PC-3 (cell line): ENCODE measurements at regions not wholly inside any gene's neighbourhood (a gene's known extent, or its start where the extent isn't known, plus 50 kb on each side); places are given as distances from the start of the nearest gene placed in this dataset.

Source experiments
- ATAC-seq: fragments of 200-7000 bp; cut with Tn5 transposase; 2 replicates; pipeline ENCODE4 v1.9.1; 2020; ENCODE audit warnings: mild to moderate bottlenecking, moderate library complexity
- BruUV-seq: library from RNA; stranded (reverse); fragments of 400-500 nt; replicated peaks from 2 replicates; lab custom pipeline; 2021; lab: Mats Ljungman, UMichigan
- CTCF ChIA-PET: fragments of 300-600 bp; sonication (Branson Sonifier 250); formaldehyde crosslinking; loops from one replicate; lab custom pipeline; 2022; ENCODE audit warnings: antibody characterized with exemption; lab: Charles Lee
- POLR2A ChIA-PET: fragments of 300-600 bp; sonication (Branson Sonifier 250); formaldehyde crosslinking; loops from one replicate; lab custom pipeline; 2022; ENCODE audit warnings: antibody characterized with exemption; ENCODE audit not compliant: unreplicated experiment; lab: Charles Lee
- DNase-seq: peaks from one replicate; pipeline ENCODE4 v3.0.0-alpha.2; 2015
- H2AFZ ChIP-seq: fragments of 300-600 bp; sonication (generic); 2 replicates; pipeline ENCODE4 v1.6.0; 2016; ENCODE audit warnings: antibody characterized with exemption, low read length
- H3F3A ChIP-seq: fragments of 300-600 bp; sonication (generic); one replicate; pipeline ENCODE4 v1.6.0; 2017; ENCODE audit warnings: antibody characterized with exemption, low read length, control low read depth, mild to moderate bottlenecking; ENCODE audit not compliant: unreplicated experiment
- H3K27ac ChIP-seq: fragments of 300-600 bp; sonication (generic); 2 replicates; pipeline ENCODE4 v1.5.1; 2016; ENCODE audit warnings: mild to moderate bottlenecking, low read length
- H3K27me3 ChIP-seq: fragments of 300-600 bp; sonication (generic); 2 replicates; pipeline ENCODE4 v1.6.1; 2016; ENCODE audit warnings: low read length, mixed read lengths
- H3K36me3 ChIP-seq: fragments of 300-600 bp; sonication (generic); 2 replicates; pipeline ENCODE4 v1.6.1; 2016; ENCODE audit warnings: low read depth, mixed run types, low read length, mixed read lengths
- H3K4me1 ChIP-seq: fragments of 300-600 bp; sonication (generic); 2 replicates; pipeline ENCODE4 v1.5.1; 2016; ENCODE audit warnings: low read length; ENCODE audit not compliant: insufficient read depth
- H3K4me2 ChIP-seq: fragments of 300-600 bp; sonication (generic); 2 replicates; pipeline ENCODE4 v1.6.0; 2016; ENCODE audit warnings: low read length
- H3K4me3 ChIP-seq: fragments of 300-600 bp; sonication (generic); 2 replicates; pipeline ENCODE4 v1.5.1; 2016; ENCODE audit warnings: mild to moderate bottlenecking, low read length, mixed read lengths
- H3K79me2 ChIP-seq: fragments of 300-600 bp; sonication (generic); 2 replicates; pipeline ENCODE4 v1.6.1; 2017; ENCODE audit warnings: low read length, mixed read lengths
- H3K9ac ChIP-seq: fragments of 300-600 bp; sonication (generic); 2 replicates; pipeline ENCODE4 v1.6.0; 2016; ENCODE audit warnings: mild to moderate bottlenecking, low read length
- H3K9me2 ChIP-seq: fragments of 300-600 bp; sonication (generic); replicated peaks from 2 replicates; pipeline ENCODE4 v1.6.1; 2016; ENCODE audit warnings: mixed run types, low read length, mixed read lengths
- H3K9me3 ChIP-seq: fragments of 300-600 bp; sonication (generic); 2 replicates; pipeline ENCODE4 v1.6.1; 2016; ENCODE audit warnings: low read length, mixed read lengths
- H4K20me1 ChIP-seq: fragments of 300-600 bp; sonication (generic); 2 replicates; pipeline ENCODE4 v1.6.1; 2016; ENCODE audit warnings: low read length, mixed read lengths
- EZH2 ChIP-seq: fragments of 300-600 bp; sonication (generic); IDR thresholded peaks from one replicate; pipeline ENCODE4 v1.6.1; 2017; ENCODE audit warnings: antibody characterized with exemption, mild to moderate bottlenecking, low read length; ENCODE audit not compliant: unreplicated experiment
- EZH2phosphoT487 ChIP-seq: fragments of 300-600 bp; sonication (generic); IDR thresholded peaks from 2 replicates; pipeline ENCODE4 v1.6.1; 2018; ENCODE audit warnings: mild to moderate bottlenecking, antibody characterized with exemption, low read length, borderline replicate concordance
- intact Hi-C: fragments of 100-400 bp; cut with micrococcal nuclease; formaldehyde crosslinking; loops from 2 replicates; pipeline ENCODE4 v1.9.0; 2023
- TF ChIP-seq, protein P1 (sequence below): fragments of 300-600 bp; sonication (generic); conservative IDR thresholded peaks from 2 replicates; pipeline ENCODE4 v1.5.1; 2017; ENCODE audit warnings: antibody characterized with exemption, low read depth, mild to moderate bottlenecking, low read length

DNA sequence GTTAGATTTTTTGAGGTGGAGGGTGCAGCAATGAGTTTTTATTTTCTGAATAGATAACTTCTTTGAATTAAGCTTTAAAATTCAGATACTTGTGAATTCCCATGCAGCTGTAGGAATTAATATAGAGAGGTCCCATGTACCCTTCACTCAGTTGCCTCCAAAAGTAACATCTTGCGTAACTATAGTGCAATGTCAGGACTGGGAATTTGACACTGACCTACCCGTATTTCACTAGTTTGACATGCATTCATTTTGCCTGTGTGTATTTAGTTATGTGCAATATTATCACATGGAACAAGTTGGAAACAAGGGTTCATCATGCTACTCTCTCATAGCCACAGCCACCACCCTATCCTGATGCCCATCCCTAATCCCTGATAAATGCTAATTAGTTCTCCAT, 147.1 kb upstream of the IGFBP3 start:
- ChIA-PET CTCF (no interaction called here), POLR2A (no interaction called here)
- no peak overlapping the region for H3K9ac ChIP-seq
- no peaks in the 10 kb centered on the region for H3K36me3 ChIP-seq
- no peak overlapping the region for H3K4me3 ChIP-seq
- no TSS peak for BruUV-seq
- TF ChIP-seq, protein P1, sequence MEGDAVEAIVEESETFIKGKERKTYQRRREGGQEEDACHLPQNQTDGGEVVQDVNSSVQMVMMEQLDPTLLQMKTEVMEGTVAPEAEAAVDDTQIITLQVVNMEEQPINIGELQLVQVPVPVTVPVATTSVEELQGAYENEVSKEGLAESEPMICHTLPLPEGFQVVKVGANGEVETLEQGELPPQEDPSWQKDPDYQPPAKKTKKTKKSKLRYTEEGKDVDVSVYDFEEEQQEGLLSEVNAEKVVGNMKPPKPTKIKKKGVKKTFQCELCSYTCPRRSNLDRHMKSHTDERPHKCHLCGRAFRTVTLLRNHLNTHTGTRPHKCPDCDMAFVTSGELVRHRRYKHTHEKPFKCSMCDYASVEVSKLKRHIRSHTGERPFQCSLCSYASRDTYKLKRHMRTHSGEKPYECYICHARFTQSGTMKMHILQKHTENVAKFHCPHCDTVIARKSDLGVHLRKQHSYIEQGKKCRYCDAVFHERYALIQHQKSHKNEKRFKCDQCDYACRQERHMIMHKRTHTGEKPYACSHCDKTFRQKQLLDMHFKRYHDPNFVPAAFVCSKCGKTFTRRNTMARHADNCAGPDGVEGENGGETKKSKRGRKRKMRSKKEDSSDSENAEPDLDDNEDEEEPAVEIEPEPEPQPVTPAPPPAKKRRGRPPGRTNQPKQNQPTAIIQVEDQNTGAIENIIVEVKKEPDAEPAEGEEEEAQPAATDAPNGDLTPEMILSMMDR: no peak
- TF ChIP-seq EZH2phosphoT487 (no peak), EZH2 (no peak)
- H3K9me2 ChIP-seq: no peaks in the 10 kb centered on the region
- no peak overlapping the region for H3K27ac ChIP-seq
- no peaks in the 10 kb centered on the region for H3F3A ChIP-seq
- no peaks in the 10 kb centered on the region for H3K79me2 ChIP-seq
- no peak overlapping the region for H3K4me2 ChIP-seq
- H4K20me1 ChIP-seq: no peaks in the 10 kb centered on the region
- H3K4me1 ChIP-seq: no peaks in the 10 kb centered on the region
- H3K27me3 ChIP-seq: no peaks in the 10 kb centered on the region
- DNase-seq: no peak
- ATAC-seq: no peak
- intact Hi-C loops: no loop called here
- H3K9me3 ChIP-seq: no peaks in the 10 kb centered on the region
- H2AFZ ChIP-seq: no peak overlapping the region

- POLR2A ChIA-PET: no interaction called here
- no peak for ATAC-seq
Observed at GRCh38 chr7:46059308-46060020, 138.4 kb upstream of the IGFBP3 start.

More at GRCh38 chr7:46059308-46060020, 138.4 kb upstream of the IGFBP3 start:
- no TSS peak for BruUV-seq
- H4K20me1 ChIP-seq: no peaks in the 10 kb centered on the region
- no peak overlapping the region for H3K9ac ChIP-seq
- DNase-seq: no peak
- no peaks in the 10 kb centered on the region for H3F3A ChIP-seq
- no peaks in the 10 kb centered on the region for H3K79me2 ChIP-seq
- no peak for TF ChIP-seq EZH2
- TF ChIP-seq, protein P1: no peak
- TF ChIP-seq EZH2phosphoT487: no peak
- no peaks in the 10 kb centered on the region for H3K9me3 ChIP-seq
- no peak overlapping the region for H2AFZ ChIP-seq
- H3K27ac ChIP-seq: no peak overlapping the region
- no peaks in the 10 kb centered on the region for H3K9me2 ChIP-seq
- peaks cover 4% of the 10 kb centered on the region; the same call in 1 of the 2 replicates for H3K4me1 ChIP-seq
- no peaks in the 10 kb centered on the region for H3K27me3 ChIP-seq
- intact Hi-C loops: no loop called here
- H3K4me3 ChIP-seq: no peak overlapping the region
- H3K36me3 ChIP-seq: no peaks in the 10 kb centered on the region
- no peak overlapping the region for H3K4me2 ChIP-seq
- CTCF ChIA-PET: no interaction called here
